ENCODE measurements at regions not wholly inside any gene's neighbourhood (a gene's known extent, or its start where the extent isn't known, plus 50 kb on each side); places are given as distances from the start of the nearest gene placed in this dataset.
"Not testable (repeated sequence)": the region's sequence is repeated elsewhere in the genome, so short reads cannot be mapped to it uniquely, and the experiment has no call there.

DNA sequence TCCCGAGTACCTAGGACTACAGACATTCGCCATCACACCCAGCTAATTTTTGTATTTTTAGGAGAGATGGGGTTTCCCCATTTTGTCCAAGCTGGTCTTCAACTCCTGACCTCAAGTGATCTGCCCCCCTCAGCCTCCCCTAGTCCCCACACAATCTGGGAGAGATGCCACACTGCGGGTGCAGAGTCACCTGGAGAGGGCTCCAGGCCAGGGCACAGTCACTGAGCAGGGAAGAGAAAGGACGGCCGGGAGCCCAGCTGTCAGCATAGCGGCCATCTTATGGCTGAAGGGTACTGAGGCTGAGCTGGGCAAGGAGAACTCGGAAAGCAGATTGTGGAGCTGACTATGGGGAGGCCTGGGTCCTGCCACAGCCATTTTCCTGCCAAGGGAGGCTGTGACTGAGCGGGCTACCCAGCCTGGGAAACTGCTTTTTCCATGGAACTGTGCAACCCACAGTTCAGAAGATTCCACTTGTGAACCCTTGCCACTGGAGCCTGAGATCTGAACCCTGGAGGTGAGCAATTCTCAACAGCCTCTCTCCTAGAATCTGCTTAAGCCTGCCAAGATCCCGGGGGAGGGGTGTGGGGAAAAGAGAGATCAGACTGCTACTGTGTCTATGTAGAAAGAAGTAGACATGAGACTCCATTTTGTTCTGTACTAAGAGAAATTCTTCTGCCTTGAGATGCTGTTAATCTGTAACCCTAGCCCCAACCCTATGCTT, 109.2 kb downstream of the ZNF486 start:
- H3K4me3 ChIP-seq (replicated peaks in 1 of 2; ENCODE audit: low read depth in 2 of 2, low read length in 2 of 2) = no peak overlapping the region
- no peak for TF ChIP-seq CTCF (IDR thresholded peaks at IDR 0.05; ENCODE audit: low read depth, low read length)
- DNase-seq (ENCODE audit: low read depth in 2 of 2) = no peak

- no peak for TF ChIP-seq CTCF (IDR thresholded peaks at IDR 0.05; ENCODE audit: low read depth, low read length)
- DNase-seq (ENCODE audit: low read depth in 2 of 2) = no peak
- H3K4me3 ChIP-seq (replicated peaks in 1 of 2; ENCODE audit: low read depth in 2 of 2, low read length in 2 of 2) = no peak overlapping the region
Observed at GRCh38 chr19:20273951-20274570, 107.0 kb downstream of the ZNF486 start.

- TF ChIP-seq CTCF (IDR thresholded peaks at IDR 0.05; ENCODE audit: low read depth, low read length) = no peak
- no peak for DNase-seq (ENCODE audit: low read depth in 2 of 2)
- no peak overlapping the region for H3K4me3 ChIP-seq (replicated peaks in 1 of 2; ENCODE audit: low read depth in 2 of 2, low read length in 2 of 2)
Observed at GRCh38 chr19:20273376-20273775, 106.4 kb downstream of the ZNF486 start.

DNA sequence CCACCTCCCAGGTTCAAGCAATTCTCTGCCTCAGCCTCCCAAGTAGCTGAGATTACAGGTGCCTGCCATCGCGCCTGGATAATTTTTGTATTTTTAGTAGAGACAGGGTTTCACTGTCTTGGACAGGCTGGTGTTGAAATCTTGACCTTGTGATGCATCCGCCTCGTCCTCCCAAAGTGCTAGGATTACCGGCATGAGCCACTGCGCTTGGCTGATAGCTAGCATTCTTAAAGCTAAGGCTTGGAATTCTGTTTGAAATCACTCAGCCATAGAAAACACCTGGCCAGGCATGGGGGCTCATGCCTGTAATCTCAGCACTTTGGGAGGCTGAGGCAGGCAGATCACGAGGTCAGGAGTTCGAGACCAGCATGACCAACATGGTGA, 105.6 kb downstream of the ZNF486 start:
- H3K4me3 ChIP-seq (replicated peaks in 1 of 2; ENCODE audit: low read depth in 2 of 2, low read length in 2 of 2); DNase-seq (ENCODE audit: low read depth in 2 of 2): not testable (repeated sequence)

DNA sequence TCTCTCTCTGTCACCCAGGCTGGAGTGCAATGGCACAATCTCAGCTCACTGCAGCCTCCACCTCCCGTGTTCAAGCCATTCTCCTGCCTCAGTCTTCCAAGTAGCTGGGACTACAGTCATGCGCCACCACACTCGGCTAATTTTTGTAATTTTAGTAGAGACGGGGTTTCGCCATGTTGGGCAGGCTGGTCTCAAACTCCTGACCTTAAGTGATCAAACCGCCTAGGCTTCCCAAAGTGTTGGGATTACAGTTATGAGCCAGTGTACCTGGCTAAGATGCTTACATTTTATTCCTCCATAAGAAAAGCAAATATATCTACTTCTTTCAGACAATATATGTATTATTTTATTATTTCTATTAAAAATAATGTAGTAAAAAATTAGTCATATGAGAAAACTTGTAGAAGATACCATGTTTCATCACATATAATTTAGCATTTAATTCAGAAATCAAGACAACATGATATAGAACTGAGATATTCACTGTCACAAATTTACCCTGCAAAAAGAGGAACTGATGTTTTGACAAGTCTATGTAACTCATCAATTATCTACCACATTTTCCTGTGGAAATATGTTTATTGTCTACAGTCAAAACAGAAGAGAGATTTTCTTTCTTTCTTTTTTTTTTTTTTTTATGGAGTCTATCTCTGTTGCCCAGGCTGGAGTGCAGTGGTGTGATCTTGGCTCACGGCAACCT, 105.1 kb downstream of the ZNF486 start:
- DNase-seq (ENCODE audit: low read depth in 2 of 2); H3K4me3 ChIP-seq (replicated peaks in 1 of 2; ENCODE audit: low read depth in 2 of 2, low read length in 2 of 2): not testable (repeated sequence)

- H3K4me3 ChIP-seq (replicated peaks in 1 of 2; ENCODE audit: low read depth in 2 of 2, low read length in 2 of 2) = no peak overlapping the region
- DNase-seq (ENCODE audit: low read depth in 2 of 2) = no peak
- no peak for TF ChIP-seq CTCF (IDR thresholded peaks at IDR 0.05; ENCODE audit: low read depth, low read length)
Observed at GRCh38 chr19:20271215-20271926, 104.4 kb downstream of the ZNF486 start.

DNA sequence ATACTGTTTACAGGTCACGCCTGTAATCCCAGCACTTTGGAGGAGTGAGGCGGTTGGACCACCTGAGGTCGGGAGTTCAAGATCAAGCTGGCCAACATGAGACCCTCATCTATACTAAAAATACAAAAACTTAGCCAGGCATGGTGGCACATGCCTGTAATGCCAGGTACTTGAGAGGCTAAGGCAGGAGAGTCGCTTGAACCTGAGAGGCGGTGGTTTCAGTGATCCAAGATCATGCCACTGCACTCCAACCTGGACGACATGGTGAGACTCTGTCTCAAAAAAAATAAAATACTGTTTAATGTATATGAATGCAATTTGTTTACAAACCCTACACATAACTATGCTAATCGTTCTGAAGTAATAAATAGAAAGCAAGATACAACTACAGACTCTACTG, 102.4 kb downstream of the ZNF486 start:
- no peak for TF ChIP-seq CTCF (IDR thresholded peaks at IDR 0.05; ENCODE audit: low read depth, low read length)
- H3K4me3 ChIP-seq (replicated peaks in 1 of 2; ENCODE audit: low read depth in 2 of 2, low read length in 2 of 2) = no peak overlapping the region
- no peak for DNase-seq (ENCODE audit: low read depth in 2 of 2)

- DNase-seq (ENCODE audit: low read depth in 2 of 2); H3K4me3 ChIP-seq (replicated peaks in 1 of 2; ENCODE audit: low read depth in 2 of 2, low read length in 2 of 2): not testable (repeated sequence)
Observed at GRCh38 chr19:20261513-20261912, 94.5 kb downstream of the ZNF486 start.

DNA sequence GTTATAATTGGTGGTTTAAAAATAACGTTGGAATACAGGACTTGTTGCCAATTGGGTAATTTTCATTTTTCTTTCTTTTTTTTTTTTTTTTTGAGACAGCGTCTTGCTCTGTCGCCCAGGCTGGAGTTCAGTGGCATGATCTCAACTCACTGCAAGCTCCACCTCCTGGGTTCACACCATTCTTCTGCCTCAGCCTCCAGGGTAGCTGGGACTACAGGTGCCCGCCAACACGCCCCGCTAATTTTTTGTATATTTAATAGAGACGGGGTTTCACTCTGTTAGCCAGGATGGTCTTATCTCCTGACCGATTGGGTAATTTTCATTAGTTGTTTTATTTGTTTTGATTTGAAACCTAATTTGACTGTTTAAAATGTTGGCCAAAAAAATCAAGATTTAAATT, 93.7 kb downstream of the ZNF486 start:
- DNase-seq (ENCODE audit: low read depth in 2 of 2); H3K4me3 ChIP-seq (replicated peaks in 1 of 2; ENCODE audit: low read depth in 2 of 2, low read length in 2 of 2): not testable (repeated sequence)
